GM12892 (cell line): ENCODE measurements at regions not wholly inside any gene's neighbourhood (a gene's known extent, or its start where the extent isn't known, plus 50 kb on each side); places are given as distances from the start of the nearest gene placed in this dataset.

ENCODE experiments used
- DNase-seq: peaks from one replicate; pipeline ENCODE4 v3.0.0; 2011; ENCODE audit not compliant: insufficient read length
- FAIRE-seq: peaks from 2 replicates; lab custom pipeline; 2011; peaks lifted over from hg19 to GRCh38; lab: Jason Lieb, UNC
- POLR2A ChIP-seq: IDR thresholded peaks from 2 replicates; pipeline ENCODE4 v1.6.1; 2011; ENCODE audit warnings: low read depth, low read length, control low read depth
- POLR2AphosphoS5 ChIP-seq: IDR thresholded peaks from 2 replicates; pipeline ENCODE4 v1.6.1; 2011; ENCODE audit warnings: low read depth, low read length, control low read depth
- TAF1 ChIP-seq: IDR thresholded peaks from 2 replicates; pipeline ENCODE4 v1.6.1; 2011; ENCODE audit warnings: low read depth, mild to moderate bottlenecking, control low read depth, low read length, borderline replicate concordance

DNA sequence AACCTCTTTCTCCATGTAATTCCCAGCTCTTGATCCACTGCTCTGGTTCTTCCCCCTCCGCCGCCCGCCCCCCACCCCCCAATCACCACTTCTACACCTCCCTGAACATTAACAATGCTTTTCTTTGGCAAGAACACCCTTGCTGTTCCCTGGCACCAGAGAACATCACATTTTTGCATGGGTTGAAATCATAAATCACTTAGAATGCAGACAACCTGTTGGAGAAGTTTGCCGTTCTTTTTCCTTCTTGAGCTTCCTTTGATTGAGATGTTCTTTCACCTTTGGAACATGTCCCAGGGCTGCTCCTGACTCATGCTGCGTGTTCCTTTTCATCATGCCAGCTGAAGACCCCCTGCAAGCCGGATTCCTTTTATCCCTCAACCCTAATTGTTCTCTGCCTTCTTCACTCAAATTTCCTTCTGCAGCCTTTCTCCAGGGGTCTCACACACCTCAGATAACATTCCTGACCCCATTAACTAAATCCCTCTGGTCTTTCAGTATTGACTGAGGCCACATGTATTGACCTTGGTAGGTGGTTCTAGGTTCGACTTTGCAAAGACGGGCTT lies 294.1 kb upstream of the TMPO start:
- no peak for FAIRE-seq
- DNase-seq: no peak
- TF ChIP-seq TAF1: no peak

- DNase-seq (no peak), FAIRE-seq (no peak)
- TF ChIP-seq TAF1 (no peak), POLR2AphosphoS5 (no peak), POLR2A (no peak)
Observed at GRCh38 chr12:98222135-98222534, 293.3 kb upstream of the TMPO start.

- FAIRE-seq (no peak), DNase-seq (no peak)
- TF ChIP-seq POLR2A (no peak), POLR2AphosphoS5 (no peak), TAF1 (no peak)
Observed at GRCh38 chr12:98224584-98225221, 290.7 kb upstream of the TMPO start.

DNA sequence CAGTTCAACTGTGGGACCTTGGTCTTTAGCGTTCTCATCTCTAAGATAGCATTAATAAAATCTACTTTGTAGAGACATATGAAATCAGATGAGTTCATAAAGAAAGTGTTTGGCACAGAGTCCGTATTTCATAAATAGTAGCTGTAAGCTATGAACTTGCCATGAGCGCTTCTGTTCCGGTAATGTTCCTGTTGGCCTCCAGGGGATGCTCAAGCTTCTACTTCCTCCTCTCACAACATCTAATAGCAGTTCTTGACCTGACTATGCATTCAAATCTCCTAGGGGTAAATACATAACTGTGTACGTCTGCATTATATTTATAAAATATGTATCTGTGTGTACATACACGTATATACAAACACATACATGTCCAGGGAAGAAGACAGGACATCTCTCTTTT lies 288.2 kb upstream of the TMPO start:
- TF ChIP-seq TAF1 (no peak), POLR2AphosphoS5 (no peak), POLR2A (no peak)
- no peak for DNase-seq
- no peak for FAIRE-seq

DNA sequence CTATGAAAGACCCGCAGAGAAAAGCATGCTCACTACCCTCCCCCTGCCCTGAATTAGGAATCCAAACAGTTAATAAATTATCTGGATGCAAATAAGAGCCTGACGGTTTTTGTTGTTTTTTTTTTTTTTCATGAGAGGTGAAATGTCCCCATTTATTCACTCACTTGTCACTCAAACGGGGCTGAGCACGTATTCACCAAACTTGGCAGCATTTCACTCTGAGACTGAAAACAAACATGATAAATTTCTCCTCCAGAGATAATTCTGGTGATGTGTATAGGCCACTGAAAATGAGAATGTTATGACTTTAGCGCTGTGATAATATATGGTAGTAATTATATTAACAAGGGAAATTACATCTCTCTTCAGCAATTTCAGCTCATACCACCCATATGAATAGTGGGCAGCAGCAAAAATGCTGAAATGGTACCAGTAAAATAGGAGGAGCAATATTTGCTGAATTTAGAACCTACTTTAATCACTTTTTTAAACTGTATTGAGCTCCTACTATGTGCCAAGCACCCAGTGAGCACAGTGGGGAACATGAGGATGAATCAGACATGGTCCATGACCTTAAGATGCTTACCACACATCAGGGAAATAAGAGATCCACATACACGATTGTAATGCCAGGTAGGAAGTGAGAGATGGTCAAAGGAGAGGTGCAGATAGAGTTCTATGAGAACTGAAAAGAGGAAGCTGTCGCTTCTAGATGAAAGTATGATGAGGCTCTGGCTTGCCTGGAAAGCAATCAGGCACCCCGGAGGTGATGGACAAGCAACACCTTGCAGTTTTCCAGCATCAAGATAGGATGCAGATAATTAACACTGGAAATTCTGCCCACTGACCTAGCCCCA lies 286.5 kb upstream of the TMPO start:
- FAIRE-seq: peak; percentile 24
- TF ChIP-seq TAF1: no peak
- TF ChIP-seq POLR2AphosphoS5: no peak
- no peak for TF ChIP-seq POLR2A
- DNase-seq: no peak

- no peak for TF ChIP-seq TAF1
- TF ChIP-seq POLR2AphosphoS5: no peak
- no peak for TF ChIP-seq POLR2A
- DNase-seq: no peak
- FAIRE-seq: no peak
Observed at GRCh38 chr12:98229540-98229924, 285.9 kb upstream of the TMPO start.

GRCh38 chr12:98232753-98233390 lies 282.5 kb upstream of the TMPO start:
- FAIRE-seq: no peak
- no peak for DNase-seq
- TF ChIP-seq POLR2AphosphoS5 (no peak), POLR2A (no peak), TAF1 (no peak)

DNA sequence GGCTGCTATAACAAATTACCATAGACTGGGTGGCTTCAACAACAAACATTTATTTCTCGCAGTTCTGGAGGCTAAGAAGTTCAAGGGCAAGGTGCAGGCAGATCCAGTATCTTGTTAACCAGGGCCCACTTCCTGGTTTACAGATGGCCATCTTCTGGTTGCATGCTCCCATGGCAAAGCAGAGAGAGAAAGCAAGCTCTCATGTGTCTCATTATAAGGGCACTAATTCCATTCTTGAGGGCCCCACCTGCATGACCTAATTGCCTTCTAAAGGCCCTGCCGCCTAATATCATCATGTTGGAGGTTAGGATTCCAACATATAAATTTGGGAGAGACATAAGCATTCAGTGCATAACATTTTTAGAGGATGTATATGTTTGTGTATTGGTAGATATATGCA lies 280.1 kb upstream of the TMPO start:
- no peak for TF ChIP-seq TAF1
- no peak for TF ChIP-seq POLR2AphosphoS5
- TF ChIP-seq POLR2A: no peak
- no peak for FAIRE-seq
- no peak for DNase-seq

DNA sequence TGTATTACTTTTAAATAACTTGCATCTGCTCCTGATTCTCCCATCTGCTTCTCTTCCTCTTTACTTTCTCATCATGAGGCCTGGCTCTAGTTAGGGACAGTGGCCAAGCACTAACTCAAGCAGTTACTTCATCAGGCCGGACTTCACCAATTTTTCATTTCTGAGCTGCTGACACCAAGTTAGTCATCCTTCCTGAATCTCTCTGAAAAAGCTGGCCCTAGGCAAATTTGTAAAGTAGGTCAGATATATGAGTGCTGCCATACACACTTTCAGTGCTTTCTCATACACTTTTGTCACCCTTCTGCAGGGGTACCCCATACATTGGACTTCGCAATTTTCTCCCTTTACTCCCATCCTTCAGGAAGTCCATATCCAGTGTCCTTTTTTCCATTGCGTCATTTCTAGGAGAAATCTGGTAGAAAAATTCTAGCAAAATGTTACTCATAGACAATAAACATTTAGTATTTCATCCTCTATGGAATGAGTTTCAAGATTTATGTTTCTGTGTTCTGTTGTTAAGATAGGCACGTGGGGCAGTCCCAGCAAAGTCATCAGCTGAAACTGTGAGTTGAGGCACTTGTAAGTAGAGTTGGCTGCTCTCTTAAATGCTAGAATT lies 276.8 kb upstream of the TMPO start:
- DNase-seq (no peak), FAIRE-seq (no peak)
- no peak for TF ChIP-seq POLR2A
- TF ChIP-seq TAF1: no peak
- no peak for TF ChIP-seq POLR2AphosphoS5

DNA sequence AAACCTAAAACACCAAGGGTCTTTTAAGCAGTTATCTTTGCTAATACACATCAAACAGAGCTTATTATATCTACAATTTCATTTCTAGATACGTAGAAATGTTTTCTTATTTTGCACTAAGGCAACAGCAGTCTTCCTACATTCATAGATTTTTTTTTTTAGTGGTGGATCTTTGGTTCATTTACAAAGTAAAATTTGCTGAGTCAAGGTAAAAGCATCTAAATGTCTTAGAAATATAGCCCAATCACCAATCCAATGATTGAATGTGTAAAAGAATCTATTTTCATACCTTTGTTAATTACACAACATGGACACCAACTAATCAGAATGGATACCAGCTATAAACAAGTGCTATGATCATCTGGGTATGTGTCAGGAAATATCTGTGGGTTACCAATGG lies 272.2 kb upstream of the TMPO start:
- DNase-seq (no peak), FAIRE-seq (no peak)
- no peak for TF ChIP-seq POLR2A
- TF ChIP-seq POLR2AphosphoS5: no peak
- TF ChIP-seq TAF1: no peak

GRCh38 chr12:98244136-98244535 lies 271.3 kb upstream of the TMPO start:
- FAIRE-seq (no peak), DNase-seq (no peak)
- no peak for TF ChIP-seq POLR2AphosphoS5
- no peak for TF ChIP-seq TAF1
- TF ChIP-seq POLR2A: no peak
